B cell (primary cell): ENCODE measurements at regions not wholly inside any gene's neighbourhood (a gene's known extent, or its start where the extent isn't known, plus 50 kb on each side); places are given as distances from the start of the nearest gene placed in this dataset.

ENCODE experiments used
- ATAC-seq: fragments of 200-7000 bp; cut with Tn5 transposase; one replicate; pipeline ENCODE4 v1.10.0; 2021; ENCODE audit warnings: low read depth, mild to moderate bottlenecking, moderate number of reproducible peaks, moderate library complexity
- CTCF ChIA-PET: fragments of 350-600 bp; sonication (Branson Sonifier 250); formaldehyde crosslinking; loops from one replicate; lab custom pipeline; 2021; ENCODE audit warnings: antibody characterized with exemption, inconsistent platforms; lab: Charles Lee
- POLR2A ChIA-PET: fragments of 350-600 bp; sonication (Branson Sonifier 250); formaldehyde crosslinking; loops from one replicate; lab custom pipeline; 2021; ENCODE audit warnings: antibody characterized with exemption; lab: Charles Lee
- DNase-seq: peaks from one replicate; pipeline ENCODE4 v3.0.0; 2013
- H2AFZ ChIP-seq: 2 replicates; pipeline ENCODE4 v1.6.1; 2012; ENCODE audit warnings: mild to moderate bottlenecking, low read depth, low read length; ENCODE audit not compliant: insufficient read depth, poor library complexity, severe bottlenecking
- H3K27ac ChIP-seq, 2 donors: 1 replicate in 1 of 2; 2 replicates in 1 of 2; pipeline ENCODE4 v1.5.1; 2012 to 2013; ENCODE audit warnings: low read length in 2 of 2, mild to moderate bottlenecking in 2 of 2, moderate library complexity in 1 of 2
- H3K27me3 ChIP-seq, 4 experiments: fragments of 200-600 bp in 1 of 4; sonication (generic) in 1 of 4; replicated peaks in 1 of 4; 1 replicate in 2 of 4; 2 replicates in 2 of 4; pipeline versions ENCODE4 v1.6.1 to v1.7.0; 2013 to 2016; ENCODE audit warnings: low read length in 3 of 4, mild to moderate bottlenecking in 2 of 4, mixed read lengths in 1 of 4, moderate library complexity in 1 of 4; ENCODE audit not compliant: insufficient read depth in 4 of 4, control insufficient read depth in 3 of 4; ENCODE audit errors: control extremely low read depth in 1 of 4
- H3K36me3 ChIP-seq, 2 experiments: replicated peaks in 1 of 2; 1 replicate in 1 of 2; 2 replicates in 1 of 2; pipeline versions ENCODE4 v1.6.1 to v1.7.1; 2013; ENCODE audit warnings: low read length in 1 of 2; ENCODE audit not compliant: insufficient read depth in 2 of 2, control insufficient read depth in 1 of 2; ENCODE audit errors: control extremely low read depth in 1 of 2, extremely low read depth in 1 of 2
- H3K4me1 ChIP-seq, 2 donors: fragments of 200-600 bp in 1 of 2; sonication (generic) in 1 of 2; 1 replicate in 1 of 2; 2 replicates in 1 of 2; pipeline versions ENCODE4 v1.5.1 to v1.6.1; 2013 to 2017; ENCODE audit warnings: low read length in 2 of 2; ENCODE audit not compliant: control insufficient read depth in 2 of 2, insufficient read depth in 2 of 2
- H3K4me2 ChIP-seq: replicated peaks from 2 replicates; pipeline ENCODE3; 2012; ENCODE audit warnings: mild to moderate bottlenecking, low read depth, low read length; ENCODE audit not compliant: poor library complexity, severe bottlenecking
- H3K4me3 ChIP-seq, 5 experiments: fragments of 200-600 bp in 1 of 5; sonication (generic) in 1 of 5; 1 replicate in 3 of 5; 2 replicates in 2 of 5; pipeline versions ENCODE4 v1.5.1 to v1.7.0; 2011 to 2016; ENCODE audit warnings: low read length in 4 of 5, mild to moderate bottlenecking in 4 of 5, low read depth in 2 of 5, control low read depth in 1 of 5, moderate library complexity in 1 of 5; ENCODE audit not compliant: insufficient read depth in 1 of 5; ENCODE audit errors: control extremely low read depth in 1 of 5, extremely low read depth in 1 of 5
- H3K79me2 ChIP-seq: fragments of 200-600 bp; sonication (generic); one replicate; pipeline ENCODE4 v1.6.0; 2016; ENCODE audit warnings: low read length; ENCODE audit not compliant: control insufficient read depth, insufficient read depth
- H3K9ac ChIP-seq: fragments of 200-600 bp; sonication (generic); 2 replicates; pipeline ENCODE4 v1.6.1; 2017; ENCODE audit warnings: mild to moderate bottlenecking, low read length, moderate library complexity
- H3K9me3 ChIP-seq, 3 donors: one replicate each; pipeline versions ENCODE4 v1.6.1 to v1.7.1; 2013; ENCODE audit warnings: low read length in 2 of 3; ENCODE audit not compliant: control insufficient read depth in 2 of 3, insufficient read depth in 1 of 3; ENCODE audit errors: control extremely low read depth in 1 of 3
- H4K20me1 ChIP-seq: 2 replicates; pipeline ENCODE4 v1.6.0; 2012; ENCODE audit warnings: mild to moderate bottlenecking, low read length; ENCODE audit not compliant: insufficient read depth, control insufficient read depth, poor library complexity, severe bottlenecking
- H3K27ac Mint-ChIP-seq: one replicate; pipeline ENCODE4 v1.8.0; 2021; ENCODE audit warnings: mixed read lengths
- H3K27me3 Mint-ChIP-seq: one replicate; pipeline ENCODE4 v1.8.0; 2021; ENCODE audit warnings: mixed read lengths
- H3K4me1 Mint-ChIP-seq: one replicate; pipeline ENCODE4 v1.8.0; 2021; ENCODE audit warnings: mixed read lengths
- H3K4me3 Mint-ChIP-seq: one replicate; pipeline ENCODE4 v1.8.0; 2021; ENCODE audit warnings: mixed read lengths
- H3K9me3 Mint-ChIP-seq: one replicate; pipeline ENCODE4 v1.8.0; 2022; ENCODE audit warnings: mixed read lengths; ENCODE audit not compliant: insufficient read depth
- CTCF ChIP-seq: fragments of 200-600 bp; IDR thresholded peaks from one replicate; pipeline ENCODE4 v1.8.0; 2022; ENCODE audit warnings: antibody characterized with exemption, mild to moderate bottlenecking
- EZH2 ChIP-seq: IDR thresholded peaks from 2 replicates; pipeline ENCODE4 v1.6.1; 2012; ENCODE audit warnings: borderline replicate concordance, low read depth, mild to moderate bottlenecking, moderate library complexity, low read length; ENCODE audit not compliant: insufficient read depth, poor library complexity, severe bottlenecking
- WGBS: methylation state at CpG from one replicate; pipeline ENCODE4 v1.1.5; 2013; ENCODE audit warnings: missing lambda C conversion rate; ENCODE audit not compliant: insufficient coverage; 5-methylcytosine and 5-hydroxymethylcytosine counted together
- intact Hi-C: fragments of 100-400 bp; cut with micrococcal nuclease; formaldehyde crosslinking; loops from one replicate; pipeline ENCODE4 v1.10.0; 2022

GRCh38 chr14:98120831-98121464, 1151.0 kb downstream of the BCL11B start:
- H3K9me3 Mint-ChIP-seq = peaks cover 7% of the 10 kb centered on the region
- Histone ChIP-seq H3K27me3 (no peaks in the 10 kb centered on the region), H3K4me3 (no peak overlapping the region), H3K9me3 (peaks cover 0 to 15% (median 7%) of the 10 kb centered on the region in 3 donors), H4K20me1 (no peaks in the 10 kb centered on the region), H3K4me2 (no peak overlapping the region), H3K4me1 (no peaks in the 10 kb centered on the region), H3K36me3 (no peaks in the 10 kb centered on the region), H3K79me2 (no peaks in the 10 kb centered on the region), H3K27ac (no peak overlapping the region), H2AFZ (no peak overlapping the region), H3K9ac (no peak overlapping the region)
- H3K27me3 Mint-ChIP-seq = no peaks in the 10 kb centered on the region
- H3K4me3 Mint-ChIP-seq = no peak overlapping the region
- H3K27ac Mint-ChIP-seq = no peak overlapping the region
- POLR2A ChIA-PET = no interaction called here
- no peak for TF ChIP-seq CTCF
- no peak for TF ChIP-seq EZH2
- DNase-seq (no peak), ATAC-seq (no peak)
- no peaks in the 10 kb centered on the region for H3K4me1 Mint-ChIP-seq
- 83% methylated on average over 5 of the region's 6 CpGs for WGBS
- CTCF ChIA-PET = no interaction called here
- intact Hi-C loops = no loop called here

GRCh38 chr14:98122527-98122926, 1149.5 kb downstream of the BCL11B start:
- H3K4me3 ChIP-seq = no peak overlapping the region
- H3K36me3 ChIP-seq = no peaks in the 10 kb centered on the region
- no peak overlapping the region for H3K9ac ChIP-seq
- DNase-seq = no peak
- POLR2A ChIA-PET = no interaction called here
- H3K27ac ChIP-seq = no peak overlapping the region
- H3K27me3 Mint-ChIP-seq = no peaks in the 10 kb centered on the region
- no peak overlapping the region for H3K4me3 Mint-ChIP-seq
- H4K20me1 ChIP-seq = no peaks in the 10 kb centered on the region
- no peak overlapping the region for H3K27ac Mint-ChIP-seq
- WGBS = 68% methylated on average over 3 of the region's 4 CpGs
- CTCF ChIA-PET = no interaction called here
- H3K4me1 ChIP-seq = no peaks in the 10 kb centered on the region
- H3K79me2 ChIP-seq = no peaks in the 10 kb centered on the region
- no peaks in the 10 kb centered on the region for H3K4me1 Mint-ChIP-seq
- H3K9me3 ChIP-seq = peaks cover 0 to 12% (median 7%) of the 10 kb centered on the region in 3 donors
- H3K9me3 Mint-ChIP-seq = peaks cover 7% of the 10 kb centered on the region
- no peak overlapping the region for H3K4me2 ChIP-seq
- ATAC-seq = no peak
- intact Hi-C loops = no loop called here
- H3K27me3 ChIP-seq = no peaks in the 10 kb centered on the region
- TF ChIP-seq EZH2 = no peak
- no peak for TF ChIP-seq CTCF
- no peak overlapping the region for H2AFZ ChIP-seq
